ENCODE measurements at regions not wholly inside any gene's neighbourhood (a gene's known extent, or its start where the extent isn't known, plus 50 kb on each side); places are given as distances from the start of the nearest gene placed in this dataset.

DNA sequence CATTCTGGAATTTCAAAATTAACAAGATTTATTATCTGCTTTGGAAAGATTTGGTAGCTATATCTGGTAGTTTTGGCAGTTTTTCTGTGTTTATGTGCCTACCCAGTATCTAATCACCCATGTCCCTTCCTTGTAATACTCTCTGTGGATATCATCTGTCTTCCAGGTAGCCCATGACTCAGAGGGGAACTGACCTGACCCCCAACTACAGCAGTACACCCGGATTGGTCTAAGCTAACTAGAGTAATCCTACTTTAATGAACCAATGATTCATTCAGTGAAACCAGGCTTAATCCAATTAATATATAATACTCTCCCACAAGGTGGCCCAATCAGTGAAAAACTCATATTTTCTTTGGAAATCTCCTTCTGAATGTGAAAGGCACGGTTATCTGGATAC is 295.3 kb upstream of the SULF2 start:
- Mint-ChIP-seq H3K4me3 (no peak overlapping the region), H3K36me3 (no peaks in the 10 kb centered on the region)

DNA sequence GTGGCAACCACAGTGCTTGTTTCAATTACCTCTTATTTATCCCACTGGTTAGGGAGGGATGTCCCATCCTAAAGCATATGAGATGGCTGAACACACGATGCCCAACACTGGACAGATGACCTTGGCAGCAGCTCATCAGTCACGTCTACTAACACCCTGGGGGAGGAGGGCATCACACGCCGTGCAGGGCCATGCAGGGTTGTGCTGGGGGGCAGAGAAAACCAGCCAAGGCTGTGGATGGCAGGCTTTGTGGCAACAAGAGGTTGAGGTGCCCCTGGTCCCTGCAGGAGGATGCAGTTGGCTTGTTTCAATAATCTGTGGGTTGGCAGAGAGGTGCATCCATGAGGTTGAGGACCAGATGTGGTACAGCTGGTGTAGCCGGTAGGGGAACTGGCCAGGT is 293.7 kb upstream of the SULF2 start:
- Histone ChIP-seq H3K4me2 (replicated peaks; ENCODE audit: extremely low read depth, low read length, poor library complexity, severe bottlenecking) (no peak overlapping the region), H3K9ac (ENCODE audit: insufficient read depth, low read length, poor library complexity, severe bottlenecking) (no peak overlapping the region), H3K79me2 (ENCODE audit: insufficient read depth, low read length) (no peaks in the 10 kb centered on the region), H3K4me1 (ENCODE audit: control insufficient read depth in 1 of 2, insufficient read depth in 2 of 2, low read length in 2 of 2) (no peaks in the 10 kb centered on the region), H3K9me3 (replicated peaks in 1 of 2; ENCODE audit: control insufficient read depth in 1 of 2, insufficient read depth in 1 of 2, low read length in 2 of 2) (no peaks in the 10 kb centered on the region), H3K27ac (ENCODE audit: low read depth in 1 of 2, low read length in 2 of 2) (no peak overlapping the region), H3K4me3 (replicated peaks in 1 of 3; ENCODE audit: low read depth in 2 of 3, low read length in 3 of 3) (no peak overlapping the region), H3K36me3 (replicated peaks in 1 of 2; ENCODE audit: control insufficient read depth in 1 of 2, insufficient read depth in 2 of 2, low read length in 2 of 2) (no peaks in the 10 kb centered on the region), H3K27me3 (ENCODE audit: control insufficient read depth in 2 of 2, insufficient read depth in 2 of 2, low read length in 2 of 2) (peaks cover 0 to 5% of the 10 kb centered on the region in 2 donors), H4K20me1 (ENCODE audit: insufficient read depth, low read length) (no peaks in the 10 kb centered on the region), H2AFZ (ENCODE audit: insufficient read depth, low read depth, low read length, poor library complexity, severe bottlenecking) (no peak overlapping the region)
- intact Hi-C loops (cut with micrococcal nuclease) = no loop called here
- Mint-ChIP-seq H3K27me3 (ENCODE audit: low read depth in 3 of 3) (peaks cover 4 to 11% (median 7%) of the 10 kb centered on the region in 3 donors), H3K9me3 (peaks cover 0 to 11% (median 7%) of the 10 kb centered on the region in 7 donors), H3K4me3 (no peak overlapping the region), H3K27ac (no peak overlapping the region), H3K4me1 (no peaks in the 10 kb centered on the region), H3K36me3 (no peaks in the 10 kb centered on the region)
- DNase-seq = no peak
- WGBS (ENCODE audit: insufficient coverage) = 82% methylated on average over 3 of the region's 5 CpGs
- TF ChIP-seq, protein P1, sequence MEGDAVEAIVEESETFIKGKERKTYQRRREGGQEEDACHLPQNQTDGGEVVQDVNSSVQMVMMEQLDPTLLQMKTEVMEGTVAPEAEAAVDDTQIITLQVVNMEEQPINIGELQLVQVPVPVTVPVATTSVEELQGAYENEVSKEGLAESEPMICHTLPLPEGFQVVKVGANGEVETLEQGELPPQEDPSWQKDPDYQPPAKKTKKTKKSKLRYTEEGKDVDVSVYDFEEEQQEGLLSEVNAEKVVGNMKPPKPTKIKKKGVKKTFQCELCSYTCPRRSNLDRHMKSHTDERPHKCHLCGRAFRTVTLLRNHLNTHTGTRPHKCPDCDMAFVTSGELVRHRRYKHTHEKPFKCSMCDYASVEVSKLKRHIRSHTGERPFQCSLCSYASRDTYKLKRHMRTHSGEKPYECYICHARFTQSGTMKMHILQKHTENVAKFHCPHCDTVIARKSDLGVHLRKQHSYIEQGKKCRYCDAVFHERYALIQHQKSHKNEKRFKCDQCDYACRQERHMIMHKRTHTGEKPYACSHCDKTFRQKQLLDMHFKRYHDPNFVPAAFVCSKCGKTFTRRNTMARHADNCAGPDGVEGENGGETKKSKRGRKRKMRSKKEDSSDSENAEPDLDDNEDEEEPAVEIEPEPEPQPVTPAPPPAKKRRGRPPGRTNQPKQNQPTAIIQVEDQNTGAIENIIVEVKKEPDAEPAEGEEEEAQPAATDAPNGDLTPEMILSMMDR (IDR thresholded peaks at IDR 0.05) = no peak

More for the DNA sequence above, 295.3 kb upstream of the SULF2 start:
- intact Hi-C loops (cut with micrococcal nuclease) = no loop called here
- Histone ChIP-seq H3K79me2 (ENCODE audit: insufficient read depth, low read length) (no peaks in the 10 kb centered on the region), H3K27ac (ENCODE audit: low read depth in 1 of 2, low read length in 2 of 2) (no peak overlapping the region), H3K4me1 (ENCODE audit: control insufficient read depth in 1 of 2, insufficient read depth in 2 of 2, low read length in 2 of 2) (no peaks in the 10 kb centered on the region), H3K9ac (ENCODE audit: insufficient read depth, low read length, poor library complexity, severe bottlenecking) (no peak overlapping the region), H2AFZ (ENCODE audit: insufficient read depth, low read depth, low read length, poor library complexity, severe bottlenecking) (no peak overlapping the region), H3K4me2 (replicated peaks; ENCODE audit: extremely low read depth, low read length, poor library complexity, severe bottlenecking) (no peak overlapping the region), H4K20me1 (ENCODE audit: insufficient read depth, low read length) (no peaks in the 10 kb centered on the region), H3K4me3 (replicated peaks in 1 of 3; ENCODE audit: low read depth in 2 of 3, low read length in 3 of 3) (no peak overlapping the region), H3K36me3 (replicated peaks in 1 of 2; ENCODE audit: control insufficient read depth in 1 of 2, insufficient read depth in 2 of 2, low read length in 2 of 2) (no peaks in the 10 kb centered on the region), H3K9me3 (replicated peaks in 1 of 2; ENCODE audit: control insufficient read depth in 1 of 2, insufficient read depth in 1 of 2, low read length in 2 of 2) (peaks cover 0 to 7% of the 10 kb centered on the region in 2 donors), H3K27me3 (ENCODE audit: control insufficient read depth in 2 of 2, insufficient read depth in 2 of 2, low read length in 2 of 2) (peaks cover 0 to 5% of the 10 kb centered on the region in 2 donors)
- Mint-ChIP-seq H3K4me1 (no peaks in the 10 kb centered on the region), H3K9me3 (peaks cover 4 to 18% (median 15%) of the 10 kb centered on the region in 7 donors), H3K27me3 (ENCODE audit: low read depth in 3 of 3) (peaks cover 4 to 10% (median 5%) of the 10 kb centered on the region in 3 donors), H3K27ac (no peak overlapping the region)
- TF ChIP-seq, protein P1 (IDR thresholded peaks at IDR 0.05) = no peak
- WGBS (ENCODE audit: insufficient coverage) = 67% methylated on average over 1 of the region's 2 CpGs
- DNase-seq = no peak

Measured in CD14-positive monocyte (primary cell).